ENCODE measurements at regions not wholly inside any gene's neighbourhood (a gene's known extent, or its start where the extent isn't known, plus 50 kb on each side); places are given as distances from the start of the nearest gene placed in this dataset.

DNA sequence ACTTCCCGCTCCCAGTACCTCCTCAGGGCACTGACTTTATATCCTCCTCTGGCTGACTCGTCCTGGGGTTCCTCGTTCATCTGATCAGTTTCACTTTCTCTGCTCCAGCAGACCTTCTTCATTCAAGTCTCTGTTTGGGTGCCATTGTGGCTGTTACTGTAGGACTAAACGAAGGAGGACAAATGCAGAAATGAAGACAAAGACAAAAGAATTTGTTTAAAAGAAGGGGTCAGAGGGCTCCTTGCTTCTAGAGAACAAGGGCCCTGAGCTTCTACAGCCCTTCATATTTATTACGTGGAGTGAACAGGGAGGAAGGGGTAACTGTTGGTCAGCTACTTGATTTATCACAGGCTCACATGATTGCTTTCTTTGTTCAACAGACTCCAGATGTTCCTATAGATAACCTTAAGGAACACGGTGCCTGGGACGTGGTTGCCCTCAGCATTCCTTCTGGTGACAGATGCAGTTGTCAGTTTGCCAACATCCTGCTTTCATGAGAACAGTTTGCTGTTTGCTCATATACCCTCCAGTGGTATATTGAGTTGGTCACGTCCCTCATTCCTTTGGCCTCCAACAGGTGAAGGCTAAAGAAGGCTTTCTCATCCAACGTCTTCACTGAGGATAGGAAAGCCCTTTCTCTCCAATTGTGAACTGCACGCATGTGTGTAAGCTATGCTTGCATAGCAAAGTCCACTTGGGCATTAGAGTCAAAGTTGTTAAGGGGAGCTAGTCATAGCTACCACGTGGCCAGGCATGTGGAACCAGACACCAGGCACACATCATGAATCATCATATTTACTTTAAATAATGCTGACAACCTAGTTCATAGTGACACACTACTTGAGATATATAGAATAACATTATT is 69.1 kb upstream of the BTN3A2 start (continued):
- TF ChIP-seq, protein P1, sequence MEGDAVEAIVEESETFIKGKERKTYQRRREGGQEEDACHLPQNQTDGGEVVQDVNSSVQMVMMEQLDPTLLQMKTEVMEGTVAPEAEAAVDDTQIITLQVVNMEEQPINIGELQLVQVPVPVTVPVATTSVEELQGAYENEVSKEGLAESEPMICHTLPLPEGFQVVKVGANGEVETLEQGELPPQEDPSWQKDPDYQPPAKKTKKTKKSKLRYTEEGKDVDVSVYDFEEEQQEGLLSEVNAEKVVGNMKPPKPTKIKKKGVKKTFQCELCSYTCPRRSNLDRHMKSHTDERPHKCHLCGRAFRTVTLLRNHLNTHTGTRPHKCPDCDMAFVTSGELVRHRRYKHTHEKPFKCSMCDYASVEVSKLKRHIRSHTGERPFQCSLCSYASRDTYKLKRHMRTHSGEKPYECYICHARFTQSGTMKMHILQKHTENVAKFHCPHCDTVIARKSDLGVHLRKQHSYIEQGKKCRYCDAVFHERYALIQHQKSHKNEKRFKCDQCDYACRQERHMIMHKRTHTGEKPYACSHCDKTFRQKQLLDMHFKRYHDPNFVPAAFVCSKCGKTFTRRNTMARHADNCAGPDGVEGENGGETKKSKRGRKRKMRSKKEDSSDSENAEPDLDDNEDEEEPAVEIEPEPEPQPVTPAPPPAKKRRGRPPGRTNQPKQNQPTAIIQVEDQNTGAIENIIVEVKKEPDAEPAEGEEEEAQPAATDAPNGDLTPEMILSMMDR (IDR thresholded peaks at IDR 0.05; ENCODE audit: low read depth, low read length, missing input control): no peak
- TF ChIP-seq TAF1 (conservative IDR thresholded peaks at IDR 0.05) (no peak), HNF4A (conservative IDR thresholded peaks at IDR 0.05) (no peak), FOXA2 (IDR thresholded peaks at IDR 0.05) (no peak)

DNA sequence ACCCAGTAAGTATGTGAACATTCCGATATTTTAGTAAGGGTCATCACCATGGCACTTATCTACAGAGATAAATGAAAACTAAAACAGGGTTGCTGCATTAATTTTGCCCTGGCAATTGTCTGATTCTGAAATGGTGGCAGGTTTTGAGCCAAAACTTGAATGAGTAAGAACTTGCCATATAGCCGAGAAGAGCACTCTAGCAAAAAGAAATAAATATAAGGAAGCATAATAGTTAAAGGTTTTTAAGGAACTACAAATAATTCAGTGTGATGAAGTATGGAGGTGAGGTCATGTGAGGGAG is 68.5 kb upstream of the BTN3A2 start:
- DNase-seq (ENCODE audit: low spot score): no peak
- Histone ChIP-seq H3K27ac (ENCODE audit: low read depth in 1 of 2, low read length in 2 of 2) (no peak overlapping the region), H3K4me1 (ENCODE audit: control insufficient read depth in 4 of 4, insufficient read depth in 4 of 4, low read length in 3 of 4) (no peaks in the 10 kb centered on the region), H3K4me3 (ENCODE audit: low read depth in 1 of 3, low read length in 3 of 3) (no peak overlapping the region), H3K9ac (ENCODE audit: low read depth in 1 of 2, low read length in 2 of 2) (no peak overlapping the region), H3K36me3 (ENCODE audit: control insufficient read depth in 4 of 4, insufficient read depth in 3 of 4, low read depth in 1 of 4, low read length in 3 of 4) (no peaks in the 10 kb centered on the region), H3K9me3 (ENCODE audit: control insufficient read depth in 4 of 4, low read length in 3 of 4) (no peaks in the 10 kb centered on the region), H3K27me3 (ENCODE audit: control insufficient read depth in 4 of 4, insufficient read depth in 4 of 4, low read length in 3 of 4) (peaks cover 0 to 6% (median 1%) of the 10 kb centered on the region in 4 donors)
- TF ChIP-seq FOXA2 (IDR thresholded peaks at IDR 0.05) (no peak), JUND (IDR thresholded peaks at IDR 0.05) (no peak), GABPA (IDR thresholded peaks at IDR 0.05 in 1 of 2, conservative IDR thresholded peaks at IDR 0.05 in 1 of 2) (no peak), NR2F2 (IDR thresholded peaks at IDR 0.05) (no peak), EGR1 (IDR thresholded peaks at IDR 0.05; ENCODE audit: low read depth in 2 of 2) (no peak), HNF4G (IDR thresholded peaks at IDR 0.05) (no peak), HNF4A (conservative IDR thresholded peaks at IDR 0.05) (no peak), FOXA1 (IDR thresholded peaks at IDR 0.05) (no peak), RAD21 (IDR thresholded peaks at IDR 0.05) (no peak), RXRA (IDR thresholded peaks at IDR 0.05) (no peak), SP1 (IDR thresholded peaks at IDR 0.05) (no peak), YY1 (IDR thresholded peaks at IDR 0.05) (no peak), TAF1 (conservative IDR thresholded peaks at IDR 0.05) (no peak)
- TF ChIP-seq, protein P2, sequence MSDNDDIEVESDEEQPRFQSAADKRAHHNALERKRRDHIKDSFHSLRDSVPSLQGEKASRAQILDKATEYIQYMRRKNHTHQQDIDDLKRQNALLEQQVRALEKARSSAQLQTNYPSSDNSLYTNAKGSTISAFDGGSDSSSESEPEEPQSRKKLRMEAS (IDR thresholded peaks at IDR 0.05): no peak
- TF ChIP-seq, protein P3, sequence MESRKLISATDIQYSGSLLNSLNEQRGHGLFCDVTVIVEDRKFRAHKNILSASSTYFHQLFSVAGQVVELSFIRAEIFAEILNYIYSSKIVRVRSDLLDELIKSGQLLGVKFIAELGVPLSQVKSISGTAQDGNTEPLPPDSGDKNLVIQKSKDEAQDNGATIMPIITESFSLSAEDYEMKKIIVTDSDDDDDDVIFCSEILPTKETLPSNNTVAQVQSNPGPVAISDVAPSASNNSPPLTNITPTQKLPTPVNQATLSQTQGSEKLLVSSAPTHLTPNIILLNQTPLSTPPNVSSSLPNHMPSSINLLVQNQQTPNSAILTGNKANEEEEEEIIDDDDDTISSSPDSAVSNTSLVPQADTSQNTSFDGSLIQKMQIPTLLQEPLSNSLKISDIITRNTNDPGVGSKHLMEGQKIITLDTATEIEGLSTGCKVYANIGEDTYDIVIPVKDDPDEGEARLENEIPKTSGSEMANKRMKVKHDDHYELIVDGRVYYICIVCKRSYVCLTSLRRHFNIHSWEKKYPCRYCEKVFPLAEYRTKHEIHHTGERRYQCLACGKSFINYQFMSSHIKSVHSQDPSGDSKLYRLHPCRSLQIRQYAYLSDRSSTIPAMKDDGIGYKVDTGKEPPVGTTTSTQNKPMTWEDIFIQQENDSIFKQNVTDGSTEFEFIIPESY (IDR thresholded peaks at IDR 0.05): no peak
- TF ChIP-seq, protein P4, sequence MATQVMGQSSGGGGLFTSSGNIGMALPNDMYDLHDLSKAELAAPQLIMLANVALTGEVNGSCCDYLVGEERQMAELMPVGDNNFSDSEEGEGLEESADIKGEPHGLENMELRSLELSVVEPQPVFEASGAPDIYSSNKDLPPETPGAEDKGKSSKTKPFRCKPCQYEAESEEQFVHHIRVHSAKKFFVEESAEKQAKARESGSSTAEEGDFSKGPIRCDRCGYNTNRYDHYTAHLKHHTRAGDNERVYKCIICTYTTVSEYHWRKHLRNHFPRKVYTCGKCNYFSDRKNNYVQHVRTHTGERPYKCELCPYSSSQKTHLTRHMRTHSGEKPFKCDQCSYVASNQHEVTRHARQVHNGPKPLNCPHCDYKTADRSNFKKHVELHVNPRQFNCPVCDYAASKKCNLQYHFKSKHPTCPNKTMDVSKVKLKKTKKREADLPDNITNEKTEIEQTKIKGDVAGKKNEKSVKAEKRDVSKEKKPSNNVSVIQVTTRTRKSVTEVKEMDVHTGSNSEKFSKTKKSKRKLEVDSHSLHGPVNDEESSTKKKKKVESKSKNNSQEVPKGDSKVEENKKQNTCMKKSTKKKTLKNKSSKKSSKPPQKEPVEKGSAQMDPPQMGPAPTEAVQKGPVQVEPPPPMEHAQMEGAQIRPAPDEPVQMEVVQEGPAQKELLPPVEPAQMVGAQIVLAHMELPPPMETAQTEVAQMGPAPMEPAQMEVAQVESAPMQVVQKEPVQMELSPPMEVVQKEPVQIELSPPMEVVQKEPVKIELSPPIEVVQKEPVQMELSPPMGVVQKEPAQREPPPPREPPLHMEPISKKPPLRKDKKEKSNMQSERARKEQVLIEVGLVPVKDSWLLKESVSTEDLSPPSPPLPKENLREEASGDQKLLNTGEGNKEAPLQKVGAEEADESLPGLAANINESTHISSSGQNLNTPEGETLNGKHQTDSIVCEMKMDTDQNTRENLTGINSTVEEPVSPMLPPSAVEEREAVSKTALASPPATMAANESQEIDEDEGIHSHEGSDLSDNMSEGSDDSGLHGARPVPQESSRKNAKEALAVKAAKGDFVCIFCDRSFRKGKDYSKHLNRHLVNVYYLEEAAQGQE (IDR thresholded peaks at IDR 0.05): no peak
- TF ChIP-seq, protein P5, sequence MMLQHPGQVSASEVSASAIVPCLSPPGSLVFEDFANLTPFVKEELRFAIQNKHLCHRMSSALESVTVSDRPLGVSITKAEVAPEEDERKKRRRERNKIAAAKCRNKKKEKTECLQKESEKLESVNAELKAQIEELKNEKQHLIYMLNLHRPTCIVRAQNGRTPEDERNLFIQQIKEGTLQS (IDR thresholded peaks at IDR 0.05): no peak
- TF ChIP-seq, protein P1 (IDR thresholded peaks at IDR 0.05; ENCODE audit: low read depth, low read length, missing input control): no peak
- WGBS: 88% methylated on average over 2 of the region's 2 CpGs

Measured in liver (tissue), 8 donors.